ENCODE measurements at regions not wholly inside any gene's neighbourhood (a gene's known extent, or its start where the extent isn't known, plus 50 kb on each side); places are given as distances from the start of the nearest gene placed in this dataset.

GRCh38 chr16:17691899-17692176 lies 221.1 kb upstream of the XYLT1 start:
- intact Hi-C loops (cut with micrococcal nuclease), result no loop called here
- H3K9me3 Mint-ChIP-seq, result no peaks in the 10 kb centered on the region
- H3K27ac Mint-ChIP-seq, result no peak overlapping the region
- peaks cover 8% of the 10 kb centered on the region for H3K27me3 Mint-ChIP-seq (ENCODE audit: low read depth)
- no peaks in the 10 kb centered on the region for H3K4me1 Mint-ChIP-seq (ENCODE audit: low read depth)
- no peaks in the 10 kb centered on the region for H3K36me3 Mint-ChIP-seq (ENCODE audit: low read depth)
- no peak for DNase-seq
- CTCF ChIA-PET, result no interaction called here
- H3K4me3 Mint-ChIP-seq, result no peak overlapping the region

GRCh38 chr16:17691106-17691898 lies 220.5 kb upstream of the XYLT1 start:
- Mint-ChIP-seq H3K4me1 (ENCODE audit: low read depth) (no peaks in the 10 kb centered on the region), H3K27ac (no peak overlapping the region), H3K9me3 (no peaks in the 10 kb centered on the region), H3K4me3 (no peak overlapping the region), H3K36me3 (ENCODE audit: low read depth) (no peaks in the 10 kb centered on the region), H3K27me3 (ENCODE audit: low read depth) (peaks cover 8% of the 10 kb centered on the region)
- CTCF ChIA-PET, result no interaction called here
- intact Hi-C loops (cut with micrococcal nuclease), result no loop called here
- no peak for DNase-seq

- no peak for DNase-seq
- intact Hi-C loops (cut with micrococcal nuclease), result no loop called here
- peaks cover 11% of the 10 kb centered on the region for H3K27me3 Mint-ChIP-seq (ENCODE audit: low read depth)
- H3K4me1 Mint-ChIP-seq (ENCODE audit: low read depth), result no peaks in the 10 kb centered on the region
- H3K9me3 Mint-ChIP-seq, result peaks cover 1% of the 10 kb centered on the region
- no peak overlapping the region for H3K4me3 Mint-ChIP-seq
- no peaks in the 10 kb centered on the region for H3K36me3 Mint-ChIP-seq (ENCODE audit: low read depth)
- H3K27ac Mint-ChIP-seq, result no peak overlapping the region
- CTCF ChIA-PET, result no interaction called here
Measured at GRCh38 chr16:17685447-17685846, 214.7 kb upstream of the XYLT1 start.

GRCh38 chr16:17683281-17683680 lies 212.5 kb upstream of the XYLT1 start:
- Mint-ChIP-seq H3K27me3 (ENCODE audit: low read depth) (peaks cover 20% of the 10 kb centered on the region), H3K4me3 (no peak overlapping the region), H3K36me3 (ENCODE audit: low read depth) (peaks cover 1% of the 10 kb centered on the region), H3K27ac (no peak overlapping the region), H3K4me1 (ENCODE audit: low read depth) (no peaks in the 10 kb centered on the region), H3K9me3 (peaks cover 8% of the 10 kb centered on the region)
- no peak for DNase-seq
- intact Hi-C loops (cut with micrococcal nuclease), result no loop called here
- CTCF ChIA-PET, result no interaction called here

- Mint-ChIP-seq H3K36me3 (ENCODE audit: low read depth) (peaks cover 1% of the 10 kb centered on the region), H3K9me3 (peaks cover 8% of the 10 kb centered on the region), H3K4me1 (ENCODE audit: low read depth) (no peaks in the 10 kb centered on the region), H3K4me3 (no peak overlapping the region), H3K27ac (no peak overlapping the region), H3K27me3 (ENCODE audit: low read depth) (peaks cover 20% of the 10 kb centered on the region)
- no peak for DNase-seq
- intact Hi-C loops (cut with micrococcal nuclease), result no loop called here
- CTCF ChIA-PET, result no interaction called here
Measured at GRCh38 chr16:17676171-17676570, 205.4 kb upstream of the XYLT1 start.

- Mint-ChIP-seq H3K4me1 (ENCODE audit: low read depth) (no peaks in the 10 kb centered on the region), H3K36me3 (ENCODE audit: low read depth) (no peaks in the 10 kb centered on the region), H3K9me3 (no peaks in the 10 kb centered on the region), H3K27me3 (ENCODE audit: low read depth) (peaks cover 9% of the 10 kb centered on the region), H3K4me3 (no peak overlapping the region), H3K27ac (no peak overlapping the region)
- no peak for DNase-seq
- CTCF ChIA-PET, result no interaction called here
- intact Hi-C loops (cut with micrococcal nuclease), result no loop called here
Measured at GRCh38 chr16:17668386-17668785, 197.6 kb upstream of the XYLT1 start.

GRCh38 chr16:17666293-17666692 lies 195.5 kb upstream of the XYLT1 start:
- Mint-ChIP-seq H3K27me3 (ENCODE audit: low read depth) (peaks cover 9% of the 10 kb centered on the region), H3K4me3 (no peak overlapping the region), H3K36me3 (ENCODE audit: low read depth) (no peaks in the 10 kb centered on the region), H3K27ac (no peak overlapping the region), H3K4me1 (ENCODE audit: low read depth) (no peaks in the 10 kb centered on the region), H3K9me3 (no peaks in the 10 kb centered on the region)
- intact Hi-C loops (cut with micrococcal nuclease), result no loop called here
- DNase-seq, result no peak
- CTCF ChIA-PET, result no interaction called here

- H3K27me3 Mint-ChIP-seq (ENCODE audit: low read depth), result peaks cover 13% of the 10 kb centered on the region
- H3K4me1 Mint-ChIP-seq (ENCODE audit: low read depth), result peaks cover 2% of the 10 kb centered on the region
- CTCF ChIA-PET, result interaction anchor here (0.7 kb wide), 1 partner anchor 80 kb away, joined by 3 read pairs; no protein-coding TSS in a partner anchor
- H3K27ac Mint-ChIP-seq, result no peak overlapping the region
- H3K36me3 Mint-ChIP-seq (ENCODE audit: low read depth), result no peaks in the 10 kb centered on the region
- no peak overlapping the region for H3K4me3 Mint-ChIP-seq
- intact Hi-C loops (cut with micrococcal nuclease), result no loop called here
- H3K9me3 Mint-ChIP-seq, result no peaks in the 10 kb centered on the region
- DNase-seq, result no peak
Measured at GRCh38 chr16:17658881-17659280, 188.1 kb upstream of the XYLT1 start.

- intact Hi-C loops (cut with micrococcal nuclease), result no loop called here
- Mint-ChIP-seq H3K4me3 (no peak overlapping the region), H3K9me3 (no peaks in the 10 kb centered on the region), H3K27me3 (ENCODE audit: low read depth) (peaks cover 6% of the 10 kb centered on the region), H3K36me3 (ENCODE audit: low read depth) (no peaks in the 10 kb centered on the region), H3K4me1 (ENCODE audit: low read depth) (peaks cover 2% of the 10 kb centered on the region), H3K27ac (no peak overlapping the region)
- DNase-seq, result no peak
- CTCF ChIA-PET, result no interaction called here
Measured at GRCh38 chr16:17657045-17657444, 186.3 kb upstream of the XYLT1 start.

GRCh38 chr16:17654571-17654970 lies 183.8 kb upstream of the XYLT1 start:
- CTCF ChIA-PET, result no interaction called here
- no peaks in the 10 kb centered on the region for H3K36me3 Mint-ChIP-seq (ENCODE audit: low read depth)
- H3K9me3 Mint-ChIP-seq, result no peaks in the 10 kb centered on the region
- peaks cover 10% of the 10 kb centered on the region for H3K27me3 Mint-ChIP-seq (ENCODE audit: low read depth)
- no peak for DNase-seq
- H3K4me3 Mint-ChIP-seq, result no peak overlapping the region
- H3K27ac Mint-ChIP-seq, result no peak overlapping the region
- peaks cover 2% of the 10 kb centered on the region for H3K4me1 Mint-ChIP-seq (ENCODE audit: low read depth)
- intact Hi-C loops (cut with micrococcal nuclease), result no loop called here

GRCh38 chr16:17654142-17654541 lies 183.4 kb upstream of the XYLT1 start:
- Mint-ChIP-seq H3K4me1 (ENCODE audit: low read depth) (peaks cover 2% of the 10 kb centered on the region), H3K27me3 (ENCODE audit: low read depth) (peaks cover 10% of the 10 kb centered on the region), H3K9me3 (no peaks in the 10 kb centered on the region), H3K4me3 (no peak overlapping the region), H3K27ac (no peak overlapping the region), H3K36me3 (ENCODE audit: low read depth) (no peaks in the 10 kb centered on the region)
- intact Hi-C loops (cut with micrococcal nuclease), result no loop called here
- CTCF ChIA-PET, result no interaction called here
- DNase-seq, result no peak

- Mint-ChIP-seq H3K4me3 (no peak overlapping the region), H3K36me3 (ENCODE audit: low read depth) (no peaks in the 10 kb centered on the region), H3K27me3 (ENCODE audit: low read depth) (peaks cover 5% of the 10 kb centered on the region), H3K27ac (no peak overlapping the region), H3K9me3 (peaks cover 4% of the 10 kb centered on the region), H3K4me1 (ENCODE audit: low read depth) (no peaks in the 10 kb centered on the region)
- CTCF ChIA-PET, result interaction anchor here (0.6 to 1.1 kb wide), 2 partner anchors 13 to 43 kb away, joined by 3 to 6 read pairs; no protein-coding TSS in a partner anchor
- no peak for DNase-seq
- intact Hi-C loops (cut with micrococcal nuclease), result no loop called here
Measured at GRCh38 chr16:17647879-17648872, 177.4 kb upstream of the XYLT1 start.

GRCh38 chr16:17643935-17644334 lies 173.2 kb upstream of the XYLT1 start:
- intact Hi-C loops (cut with micrococcal nuclease), result no loop called here
- no peak for DNase-seq
- CTCF ChIA-PET, result no interaction called here
- Mint-ChIP-seq H3K36me3 (ENCODE audit: low read depth) (no peaks in the 10 kb centered on the region), H3K4me3 (no peak overlapping the region), H3K27ac (no peak overlapping the region), H3K4me1 (ENCODE audit: low read depth) (no peaks in the 10 kb centered on the region), H3K27me3 (ENCODE audit: low read depth) (peaks cover 8% of the 10 kb centered on the region), H3K9me3 (peaks cover 4% of the 10 kb centered on the region)

Measured in activated naive CD4-positive, alpha-beta T cell treated with anti-CD3 and anti-CD28 coated beads for 36 hours (primary cell).